Thyroid gland (tissue), 4 donors: ENCODE measurements at regions not wholly inside any gene's neighbourhood (a gene's known extent, or its start where the extent isn't known, plus 50 kb on each side); places are given as distances from the start of the nearest gene placed in this dataset.

ENCODE experiments used
- DNase-seq, 2 donors: peaks; one replicate each; pipeline ENCODE4 v3.0.0-alpha.2; 2019
- H3K27ac ChIP-seq, 3 donors: fragments of 200-600 bp; sonication (generic); 1 replicate in 2 of 3; 2 replicates in 1 of 3; pipeline ENCODE4 v1.5.1; 2016 to 2019; ENCODE audit warnings: mild to moderate bottlenecking in 1 of 3, moderate library complexity in 1 of 3
- H3K27me3 ChIP-seq: fragments of 200-600 bp; sonication (generic); one replicate; pipeline ENCODE4 v1.5.1; 2019
- H3K36me3 ChIP-seq, 2 donors: fragments of 200-600 bp; sonication (generic); one replicate each; pipeline ENCODE4 v1.5.1; 2016 to 2019
- H3K4me1 ChIP-seq, 2 donors: fragments of 200-600 bp; sonication (generic); one replicate each; pipeline ENCODE4 v1.5.1; 2017 to 2019
- H3K4me3 ChIP-seq, 3 donors: fragments of 200-600 bp; sonication (generic); replicated peaks in 1 of 3; 1 replicate in 2 of 3; 2 replicates in 1 of 3; pipeline ENCODE4 v1.5.1; 2016; ENCODE audit warnings: mild to moderate bottlenecking in 1 of 3
- H3K9me3 ChIP-seq: fragments of 200-600 bp; sonication (generic); one replicate; pipeline ENCODE4 v1.5.1; 2017
- POLR2A ChIP-seq, 2 donors: fragments of 450-650 bp; IDR thresholded peaks; one replicate each; pipeline ENCODE4 v1.6.1; 2017; ENCODE audit warnings: antibody characterized with exemption in 2 of 2, mild to moderate bottlenecking in 2 of 2, moderate library complexity in 1 of 2
- WGBS, 2 donors: methylation state at CpG; one replicate each; pipeline ENCODE4 v1.1.5; 2017; 5-methylcytosine and 5-hydroxymethylcytosine counted together
- intact Hi-C: fragments of 100-400 bp; cut with DNase I; formaldehyde crosslinking; loops from one replicate; pipeline ENCODE4 v1.15.1; 2023
- TF ChIP-seq, protein P1 (sequence below), 6 experiments: fragments of 200-600 bp in 3 of 6; fragments of 450-650 bp in 3 of 6; sonication (generic) in 3 of 6; IDR thresholded peaks; one replicate each; pipeline ENCODE4 v1.5.1; 2016 to 2019; ENCODE audit warnings: antibody characterized with exemption in 6 of 6, mild to moderate bottlenecking in 2 of 6, inconsistent platforms in 1 of 6, moderate library complexity in 1 of 6

DNA sequence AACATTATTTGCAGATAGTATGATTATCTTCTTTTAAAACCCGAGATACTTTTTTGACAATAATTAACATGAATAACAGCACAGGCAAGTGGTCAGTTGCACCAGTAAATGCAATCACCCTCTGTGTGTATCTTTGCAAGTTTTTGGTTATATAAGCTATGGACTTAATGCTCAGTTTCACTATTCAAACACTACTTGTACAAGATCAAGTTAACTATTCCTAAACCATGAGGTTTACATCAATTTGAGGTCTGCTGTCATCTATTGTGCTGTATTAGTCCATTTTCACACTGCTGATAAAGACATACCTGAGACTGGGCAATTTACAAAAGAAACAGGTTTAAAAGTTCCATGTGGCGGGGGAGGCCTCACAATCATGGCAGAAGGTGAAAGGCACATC, 323.2 kb downstream of the NR4A2 start:
- intact Hi-C loops = no loop called here
- Histone ChIP-seq H3K36me3 (no peaks in the 10 kb centered on the region), H3K4me1 (no peaks in the 10 kb centered on the region), H3K9me3 (no peaks in the 10 kb centered on the region), H3K27ac (no peak overlapping the region), H3K27me3 (no peaks in the 10 kb centered on the region), H3K4me3 (no peak overlapping the region)
- WGBS, 2 donors = 88 to 92% methylated on average over 2 of the region's 2 CpGs
- TF ChIP-seq, protein P1, sequence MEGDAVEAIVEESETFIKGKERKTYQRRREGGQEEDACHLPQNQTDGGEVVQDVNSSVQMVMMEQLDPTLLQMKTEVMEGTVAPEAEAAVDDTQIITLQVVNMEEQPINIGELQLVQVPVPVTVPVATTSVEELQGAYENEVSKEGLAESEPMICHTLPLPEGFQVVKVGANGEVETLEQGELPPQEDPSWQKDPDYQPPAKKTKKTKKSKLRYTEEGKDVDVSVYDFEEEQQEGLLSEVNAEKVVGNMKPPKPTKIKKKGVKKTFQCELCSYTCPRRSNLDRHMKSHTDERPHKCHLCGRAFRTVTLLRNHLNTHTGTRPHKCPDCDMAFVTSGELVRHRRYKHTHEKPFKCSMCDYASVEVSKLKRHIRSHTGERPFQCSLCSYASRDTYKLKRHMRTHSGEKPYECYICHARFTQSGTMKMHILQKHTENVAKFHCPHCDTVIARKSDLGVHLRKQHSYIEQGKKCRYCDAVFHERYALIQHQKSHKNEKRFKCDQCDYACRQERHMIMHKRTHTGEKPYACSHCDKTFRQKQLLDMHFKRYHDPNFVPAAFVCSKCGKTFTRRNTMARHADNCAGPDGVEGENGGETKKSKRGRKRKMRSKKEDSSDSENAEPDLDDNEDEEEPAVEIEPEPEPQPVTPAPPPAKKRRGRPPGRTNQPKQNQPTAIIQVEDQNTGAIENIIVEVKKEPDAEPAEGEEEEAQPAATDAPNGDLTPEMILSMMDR (IDR thresholded peaks at IDR 0.05) = no peak
- no peak for TF ChIP-seq POLR2A (IDR thresholded peaks at IDR 0.05)
- no peak for DNase-seq

DNA sequence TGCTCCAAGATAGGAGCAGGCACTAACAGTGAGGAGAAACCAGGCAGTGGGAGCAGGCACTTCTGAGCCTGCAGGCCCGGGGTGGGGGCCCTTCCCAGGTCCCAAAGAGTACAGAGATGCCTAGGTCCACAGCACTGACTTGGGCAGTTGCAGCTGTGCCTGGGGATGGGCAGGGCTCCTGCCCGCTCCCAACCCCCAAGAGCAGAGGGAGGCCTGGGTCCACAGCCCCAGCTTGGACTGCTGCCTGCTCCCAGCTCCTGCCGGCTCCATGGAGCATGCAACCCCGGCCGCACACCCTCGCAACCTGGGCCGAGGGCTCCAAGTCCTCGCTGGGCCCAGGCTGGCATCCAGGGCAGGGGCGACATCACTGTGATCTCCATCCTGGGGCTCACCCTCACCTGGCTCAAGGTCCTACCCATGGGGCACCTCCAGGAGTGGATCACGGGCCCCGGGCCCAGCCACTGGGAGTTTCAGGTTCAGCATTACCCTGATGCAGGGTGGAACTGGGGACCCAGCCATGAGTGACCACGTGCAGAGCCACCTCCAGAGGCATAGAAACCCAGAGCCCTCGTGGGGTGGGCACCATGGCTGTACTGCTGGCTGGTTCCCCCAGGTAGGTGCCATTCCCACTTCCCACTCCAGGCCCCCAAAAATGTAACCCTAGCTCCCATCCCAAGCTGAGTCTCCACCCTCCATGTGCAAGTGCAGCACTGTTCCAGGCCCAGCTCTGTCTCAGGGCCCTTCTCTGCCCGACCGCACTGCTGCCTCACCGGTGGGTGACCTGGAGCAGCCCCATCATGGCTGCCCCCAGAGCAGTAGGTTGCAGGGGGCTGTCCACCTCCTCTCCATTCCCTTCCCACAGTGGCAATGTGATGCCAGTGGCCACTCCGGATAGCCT, 325.6 kb downstream of the NR4A2 start:
- WGBS, 2 donors = 83 to 85% methylated on average over 4 to 5 of the region's 17 CpGs
- DNase-seq = no peak
- Histone ChIP-seq H3K27me3 (no peaks in the 10 kb centered on the region), H3K4me1 (no peaks in the 10 kb centered on the region), H3K4me3 (no peak overlapping the region), H3K36me3 (no peaks in the 10 kb centered on the region), H3K27ac (no peak overlapping the region), H3K9me3 (no peaks in the 10 kb centered on the region)
- no peak for TF ChIP-seq POLR2A (IDR thresholded peaks at IDR 0.05)
- TF ChIP-seq, protein P1 (IDR thresholded peaks at IDR 0.05) = no peak
- intact Hi-C loops = no loop called here

DNA sequence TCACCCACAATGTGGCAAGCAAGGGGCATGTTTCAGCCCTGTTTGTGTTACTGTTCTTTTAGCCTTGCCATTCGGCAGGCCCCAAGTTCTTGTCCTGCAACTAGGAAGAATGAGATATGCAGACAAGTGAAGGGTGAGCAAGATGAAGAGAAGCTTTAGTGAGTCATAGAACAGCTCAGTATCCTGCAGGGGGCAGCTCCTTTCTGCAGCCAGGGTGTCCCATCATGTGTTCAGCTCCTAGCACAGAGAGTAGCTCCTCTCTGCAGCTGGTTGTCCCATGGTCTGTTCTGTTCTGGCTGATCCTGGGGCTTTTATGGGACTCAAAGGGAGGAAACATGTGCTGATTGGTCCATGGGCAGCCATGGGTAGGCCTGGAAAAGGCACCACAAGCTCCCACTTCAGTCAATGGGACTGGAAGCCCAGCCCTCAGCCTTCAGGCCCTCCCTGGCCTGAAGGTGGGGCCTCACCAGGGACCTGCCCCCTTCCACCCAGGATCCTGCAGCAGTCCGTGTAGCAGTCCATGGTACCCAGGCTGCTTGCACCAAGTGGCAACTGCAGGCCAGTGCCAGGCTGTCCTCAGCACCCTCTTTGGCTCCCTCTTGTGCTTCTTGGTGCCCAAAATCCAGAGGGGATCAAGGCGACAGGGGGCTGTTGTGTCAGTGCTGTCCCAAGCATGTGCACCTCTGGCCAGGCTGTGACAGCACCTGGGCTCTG, 326.4 kb downstream of the NR4A2 start:
- intact Hi-C loops = no loop called here
- no peak for DNase-seq
- H3K27me3 ChIP-seq = no peaks in the 10 kb centered on the region
- H3K9me3 ChIP-seq = no peaks in the 10 kb centered on the region
- no peaks in the 10 kb centered on the region for H3K4me1 ChIP-seq
- H3K27ac ChIP-seq = no peak overlapping the region
- TF ChIP-seq POLR2A (IDR thresholded peaks at IDR 0.05) = no peak
- TF ChIP-seq, protein P1 (IDR thresholded peaks at IDR 0.05) = no peak
- WGBS, 2 donors = 92 to 100% methylated on average over 1 to 3 of the region's 3 CpGs
- no peaks in the 10 kb centered on the region for H3K36me3 ChIP-seq
- no peak overlapping the region for H3K4me3 ChIP-seq

DNA sequence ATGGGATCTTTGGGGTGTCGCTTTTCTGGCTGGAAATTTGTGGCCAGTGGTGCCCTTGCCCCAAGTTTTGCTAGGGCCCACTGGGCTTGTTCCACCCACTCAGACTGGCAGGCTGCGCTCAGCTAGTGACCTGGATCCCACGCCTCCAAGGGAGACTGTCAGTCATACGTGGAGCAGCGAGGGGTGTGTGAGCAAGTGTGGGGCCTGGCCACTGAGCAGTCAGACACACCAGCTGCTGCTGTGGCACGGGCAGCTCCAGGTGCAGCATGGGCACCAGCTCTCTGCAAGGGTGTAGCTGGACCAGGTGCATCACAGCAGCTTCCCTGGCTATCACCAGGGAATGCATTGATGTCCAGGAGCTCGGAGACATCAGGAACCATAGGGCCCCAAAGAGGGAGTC, 327.0 kb downstream of the NR4A2 start:
- Histone ChIP-seq H3K36me3 (no peaks in the 10 kb centered on the region), H3K27me3 (no peaks in the 10 kb centered on the region), H3K4me1 (no peaks in the 10 kb centered on the region), H3K27ac (no peak overlapping the region), H3K9me3 (no peaks in the 10 kb centered on the region), H3K4me3 (no peak overlapping the region)
- 84 to 92% methylated on average over 6 to 7 of the region's 7 CpGs for WGBS, 2 donors
- TF ChIP-seq, protein P1 (IDR thresholded peaks at IDR 0.05) = no peak
- TF ChIP-seq POLR2A (IDR thresholded peaks at IDR 0.05) = no peak
- DNase-seq = no peak
- intact Hi-C loops = no loop called here

DNA sequence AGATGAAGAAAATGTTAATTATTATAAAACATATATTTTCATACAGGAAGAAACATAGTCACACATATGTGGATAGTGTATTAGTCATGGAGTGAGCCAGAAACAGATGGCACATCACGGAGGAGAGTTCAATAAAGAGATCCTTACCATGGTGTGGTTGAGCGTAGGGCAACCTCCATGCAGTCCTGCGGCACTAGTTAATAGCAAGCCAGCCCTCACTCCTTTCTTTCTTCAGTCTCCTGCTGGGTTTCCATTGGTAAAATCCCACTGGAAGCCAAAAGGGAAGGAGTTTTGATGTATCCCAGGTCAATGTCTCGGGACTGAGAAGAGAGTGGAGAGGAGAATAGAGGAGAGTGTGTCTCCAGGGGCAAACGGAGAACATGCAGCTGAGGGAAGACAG, 328.1 kb downstream of the NR4A2 start:
- Histone ChIP-seq H3K4me3 (no peak overlapping the region), H3K36me3 (no peaks in the 10 kb centered on the region), H3K9me3 (no peaks in the 10 kb centered on the region), H3K27me3 (no peaks in the 10 kb centered on the region), H3K4me1 (no peaks in the 10 kb centered on the region), H3K27ac (no peak overlapping the region)
- WGBS, 2 donors = 84 to 86% methylated on average over 5 of the region's 5 CpGs
- TF ChIP-seq, protein P1 (IDR thresholded peaks at IDR 0.05) = no peak
- intact Hi-C loops = no loop called here
- no peak for DNase-seq
